GM18519 (cell line): ENCODE measurements at regions not wholly inside any gene's neighbourhood (a gene's known extent, or its start where the extent isn't known, plus 50 kb on each side); places are given as distances from the start of the nearest gene placed in this dataset.

Experiments used
- ATAC-seq: cut with Tn5 transposase; IDR thresholded peaks from one replicate; pipeline ENCODE4 v1.9.1; 2021; ENCODE audit warnings: mild to moderate bottlenecking, moderate library complexity; ENCODE audit not compliant: unreplicated experiment, low FRiP score

- ATAC-seq, result no peak
Measured at GRCh38 chr10:10256860-10257259, 760.8 kb upstream of the CELF2 start.

- ATAC-seq, result no peak
Measured at GRCh38 chr10:10259013-10259412, 758.7 kb upstream of the CELF2 start.

GRCh38 chr10:10270126-10271050 is 747.3 kb upstream of the CELF2 start:
- ATAC-seq, result no peak

- no peak for ATAC-seq
Measured at GRCh38 chr10:10271639-10272192, 746.0 kb upstream of the CELF2 start.

- ATAC-seq, result no peak
Measured at GRCh38 chr10:10273661-10274060, 744.0 kb upstream of the CELF2 start.

- no peak for ATAC-seq
Measured at GRCh38 chr10:10279906-10280305, 737.8 kb upstream of the CELF2 start.

GRCh38 chr10:10292501-10292900 is 725.2 kb upstream of the CELF2 start:
- no peak for ATAC-seq

- no peak for ATAC-seq
Measured at GRCh38 chr10:10293041-10293440, 724.6 kb upstream of the CELF2 start.

GRCh38 chr10:10293481-10293951 is 724.2 kb upstream of the CELF2 start:
- no peak for ATAC-seq

- no peak for ATAC-seq
Measured at GRCh38 chr10:10294184-10294880, 723.3 kb upstream of the CELF2 start.

- no peak for ATAC-seq
Measured at GRCh38 chr10:10294881-10295529, 722.7 kb upstream of the CELF2 start.

GRCh38 chr10:10295537-10295936 is 722.1 kb upstream of the CELF2 start:
- no peak for ATAC-seq

GRCh38 chr10:10302689-10303088 is 715.0 kb upstream of the CELF2 start:
- ATAC-seq, result no peak

- ATAC-seq, result no peak
Measured at GRCh38 chr10:10307036-10307435, 710.6 kb upstream of the CELF2 start.

GRCh38 chr10:10307551-10307950 is 710.1 kb upstream of the CELF2 start:
- no peak for ATAC-seq

GRCh38 chr10:10310498-10310897 is 707.2 kb upstream of the CELF2 start:
- ATAC-seq, result no peak

GRCh38 chr10:10311966-10312365 is 705.7 kb upstream of the CELF2 start:
- no peak for ATAC-seq

- ATAC-seq, result no peak
Measured at GRCh38 chr10:10313149-10313835, 704.4 kb upstream of the CELF2 start.

- no peak for ATAC-seq
Measured at GRCh38 chr10:10314626-10315025, 703.0 kb upstream of the CELF2 start.

- no peak for ATAC-seq
Measured at GRCh38 chr10:10315989-10316388, 701.7 kb upstream of the CELF2 start.
